Endothelial cell of umbilical vein (primary cell): ENCODE measurements at regions not wholly inside any gene's neighbourhood (a gene's known extent, or its start where the extent isn't known, plus 50 kb on each side); places are given as distances from the start of the nearest gene placed in this dataset.

ENCODE experiments used
- BruUV-seq: library from RNA; stranded (reverse); fragments of 400-500 nt; replicated peaks from 2 replicates; lab custom pipeline; 2021; lab: Mats Ljungman, UMichigan
- CTCF ChIA-PET: fragments of 300-600, 350-600 bp; sonication (Branson Sonifier 250); formaldehyde crosslinking; loops from one replicate; lab custom pipeline; 2021; ENCODE audit warnings: antibody characterized with exemption, inconsistent platforms; lab: Charles Lee
- POLR2A ChIA-PET: fragments of 300-600, 350-600 bp; sonication (Branson Sonifier 250); formaldehyde crosslinking; loops from one replicate; lab custom pipeline; 2021; ENCODE audit warnings: antibody characterized with exemption, inconsistent platforms; lab: Charles Lee
- DNase-seq: peaks from one replicate; pipeline ENCODE4 v3.0.0-alpha.2; 2011; ENCODE audit warnings: low read depth, low spot score
- FAIRE-seq: peaks from 2 replicates; lab custom pipeline; 2011; peaks lifted over from hg19 to GRCh38; lab: Jason Lieb, UNC
- H2AFZ ChIP-seq: 2 replicates; pipeline ENCODE4 v1.6.0; 2012; ENCODE audit warnings: low read depth, low read length, control low read depth, inconsistent platforms
- H3K27ac ChIP-seq: 2 replicates; pipeline ENCODE4 v1.5.1; 2011; ENCODE audit warnings: low read depth, mild to moderate bottlenecking, control low read depth, low read length, moderate library complexity; ENCODE audit not compliant: insufficient read depth
- H3K27me3 ChIP-seq, 2 experiments: 2 replicates each; pipeline versions ENCODE4 v1.6.0 to v1.6.1; 2011; ENCODE audit warnings: low read length in 2 of 2, mixed read lengths in 1 of 2; ENCODE audit not compliant: control insufficient read depth in 2 of 2, insufficient read depth in 2 of 2
- H3K36me3 ChIP-seq, 2 experiments: 2 replicates in 1 of 2; 3 replicates in 1 of 2; pipeline ENCODE4 v1.5.1; 2011; ENCODE audit warnings: low read length in 2 of 2, mild to moderate bottlenecking in 1 of 2, moderate library complexity in 1 of 2; ENCODE audit not compliant: control insufficient read depth in 2 of 2, insufficient read depth in 2 of 2; ENCODE audit errors: extremely low read depth in 1 of 2
- H3K4me1 ChIP-seq: 3 replicates; pipeline ENCODE4 v1.5.1; 2011; ENCODE audit warnings: mild to moderate bottlenecking, low read length; ENCODE audit not compliant: control insufficient read depth, insufficient read depth; ENCODE audit errors: extremely low read depth
- H3K4me2 ChIP-seq: 2 replicates; pipeline ENCODE4 v1.6.1; 2011; ENCODE audit warnings: low read length, control low read depth, mixed read lengths; ENCODE audit not compliant: insufficient read depth
- H3K4me3 ChIP-seq, 3 experiments: fragments of 200-600 bp in 1 of 3; sonication (generic), shearing (Covaris generic) in 1 of 3; replicated peaks in 1 of 3; 2 replicates each; pipeline ENCODE4 v1.5.1; 2011 to 2016; ENCODE audit warnings: control low read depth in 3 of 3, low read length in 3 of 3, mild to moderate bottlenecking in 2 of 3, inconsistent platforms in 1 of 3, low read depth in 1 of 3, moderate library complexity in 1 of 3; ENCODE audit not compliant: insufficient read depth in 1 of 3
- H3K79me2 ChIP-seq: 2 replicates; pipeline ENCODE4 v1.6.0; 2012; ENCODE audit warnings: low read length, inconsistent platforms; ENCODE audit not compliant: control insufficient read depth, insufficient read depth
- H3K9ac ChIP-seq: replicated peaks from 2 replicates; pipeline ENCODE3; 2011; ENCODE audit warnings: low read length, control low read depth; ENCODE audit not compliant: insufficient read depth; ENCODE audit errors: extremely low read depth
- H3K9me1 ChIP-seq: replicated peaks from 3 replicates; pipeline ENCODE4 v1.6.0; 2011; ENCODE audit warnings: mild to moderate bottlenecking, low read length; ENCODE audit not compliant: control insufficient read depth, insufficient read depth; ENCODE audit errors: extremely low read depth
- H3K9me3 ChIP-seq: replicated peaks from 2 replicates; pipeline ENCODE4 v1.5.1; 2012; ENCODE audit warnings: low read length, inconsistent platforms; ENCODE audit not compliant: control insufficient read depth, insufficient read depth
- H4K20me1 ChIP-seq: replicated peaks from 2 replicates; pipeline ENCODE3; 2011; ENCODE audit warnings: mild to moderate bottlenecking, low read length; ENCODE audit not compliant: control insufficient read depth, insufficient read depth; ENCODE audit errors: extremely low read depth
- EZH2 ChIP-seq: IDR thresholded peaks from 2 replicates; pipeline ENCODE4 v1.6.1; 2012; ENCODE audit warnings: borderline replicate concordance, low read depth, mild to moderate bottlenecking, moderate library complexity, low read length, inconsistent platforms; ENCODE audit not compliant: severe bottlenecking
- FOS ChIP-seq: IDR thresholded peaks from 2 replicates; pipeline ENCODE4 v1.6.1; 2011; ENCODE audit warnings: mild to moderate bottlenecking, low read length, moderate library complexity, borderline replicate concordance; ENCODE audit not compliant: insufficient read depth
- GATA2 ChIP-seq: IDR thresholded peaks from 2 replicates; pipeline ENCODE4 v1.7.0; 2011; ENCODE audit warnings: low read depth, mild to moderate bottlenecking, moderate library complexity, mixed read lengths, low read length; ENCODE audit not compliant: insufficient read length, insufficient read depth
- JUN ChIP-seq: IDR thresholded peaks from 2 replicates; pipeline ENCODE4 v1.6.1; 2011; ENCODE audit warnings: borderline replicate concordance, low read depth; ENCODE audit not compliant: insufficient read length, insufficient read depth
- MYC ChIP-seq: IDR thresholded peaks from one replicate; pipeline ENCODE4 v1.6.1; 2011; ENCODE audit warnings: mild to moderate bottlenecking, low read depth, low read length
- POLR2A ChIP-seq: IDR thresholded peaks from 2 replicates; pipeline ENCODE4 v1.6.1; 2012; ENCODE audit warnings: low read depth, mild to moderate bottlenecking, control low read depth, low read length
- POLR2AphosphoS5 ChIP-seq: IDR thresholded peaks from 2 replicates; pipeline ENCODE4 v1.6.1; 2012; ENCODE audit warnings: low read depth, mild to moderate bottlenecking, control low read depth, low read length, moderate library complexity; ENCODE audit not compliant: insufficient read depth
- dilution Hi-C: fragments of 300-500 bp; cut with MboI; formaldehyde crosslinking; loops from one replicate; pipeline ENCODE4 v1.15.0; 2019; ENCODE audit warnings: low sequenced_read_pairs; ENCODE audit not compliant: extremely low pct_ligation_motif_present
- intact Hi-C: fragments of 100-400 bp; cut with micrococcal nuclease; formaldehyde crosslinking; loops from one replicate; pipeline ENCODE4 v1.10.0; 2022
- TF ChIP-seq, protein P1 (sequence below), 2 donors: IDR thresholded peaks; 1 replicate in 1 of 2; 2 replicates in 1 of 2; pipeline ENCODE4 v1.5.1; 2011; ENCODE audit warnings: low read length in 2 of 2, mild to moderate bottlenecking in 2 of 2, moderate library complexity in 2 of 2, control low read depth in 1 of 2, inconsistent platforms in 1 of 2, low read depth in 1 of 2; ENCODE audit not compliant: insufficient read depth in 1 of 2; ENCODE audit errors: extremely low read depth in 1 of 2
- TF ChIP-seq, protein P2 (sequence below): IDR thresholded peaks from 2 replicates; pipeline ENCODE4 v1.6.1; 2011; ENCODE audit not compliant: insufficient read depth, insufficient read length

DNA sequence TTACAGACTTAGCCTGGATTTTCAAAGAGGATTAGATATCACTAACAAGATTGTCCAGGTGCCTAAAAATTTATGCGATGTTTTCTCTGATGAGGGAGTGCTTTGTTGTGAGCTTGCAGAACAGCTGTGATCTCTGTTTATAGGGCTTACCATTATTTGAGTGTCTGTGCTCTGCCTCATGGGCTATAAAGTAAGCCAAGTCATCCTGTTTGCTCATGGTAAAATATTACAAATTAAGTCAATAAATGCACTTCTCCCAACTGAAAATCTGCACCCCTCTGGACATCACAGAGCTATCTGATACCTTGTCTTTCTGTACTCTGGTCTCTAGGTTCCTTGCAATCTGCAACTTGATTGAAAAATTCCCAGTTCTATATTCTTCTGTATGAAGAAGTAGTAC lies 293.4 kb upstream of the ACTBL2 start:
- Histone ChIP-seq H3K27me3 (no peaks in the 10 kb centered on the region), H3K4me3 (no peak overlapping the region), H4K20me1 (no peaks in the 10 kb centered on the region), H2AFZ (no peak overlapping the region), H3K4me1 (peaks cover 37% of the 10 kb centered on the region), H3K9me3 (no peaks in the 10 kb centered on the region), H3K4me2 (no peak overlapping the region), H3K79me2 (no peaks in the 10 kb centered on the region), H3K27ac (no peak overlapping the region), H3K36me3 (no peaks in the 10 kb centered on the region), H3K9me1 (no peaks in the 10 kb centered on the region), H3K9ac (no peak overlapping the region)
- DNase-seq = no peak
- dilution Hi-C loops (loop anchor here (25.0 kb wide), 1 partner anchor 686 kb away; the partner anchor contains the start of gene PLK2), intact Hi-C loops (loop anchor here (5.0 kb wide), 1 partner anchor 1076 kb away; no protein-coding TSS in a partner anchor)
- POLR2A ChIA-PET = interaction anchor here (0.6 kb wide), 2 partner anchors 354 to 687 kb away, joined by 3 to 10 read pairs; no protein-coding TSS in a partner anchor
- CTCF ChIA-PET = interaction anchor here (4.5 to 6.3 kb wide), 4 partner anchors 111 to 477 kb away, joined by 114 to 173 read pairs (median 139); no protein-coding TSS in a partner anchor
- no TSS peak for BruUV-seq
- TF ChIP-seq FOS (no peak), POLR2A (no peak), EZH2 (no peak), GATA2 (no peak), JUN (no peak), MYC (no peak), POLR2AphosphoS5 (no peak)
- TF ChIP-seq, protein P1, sequence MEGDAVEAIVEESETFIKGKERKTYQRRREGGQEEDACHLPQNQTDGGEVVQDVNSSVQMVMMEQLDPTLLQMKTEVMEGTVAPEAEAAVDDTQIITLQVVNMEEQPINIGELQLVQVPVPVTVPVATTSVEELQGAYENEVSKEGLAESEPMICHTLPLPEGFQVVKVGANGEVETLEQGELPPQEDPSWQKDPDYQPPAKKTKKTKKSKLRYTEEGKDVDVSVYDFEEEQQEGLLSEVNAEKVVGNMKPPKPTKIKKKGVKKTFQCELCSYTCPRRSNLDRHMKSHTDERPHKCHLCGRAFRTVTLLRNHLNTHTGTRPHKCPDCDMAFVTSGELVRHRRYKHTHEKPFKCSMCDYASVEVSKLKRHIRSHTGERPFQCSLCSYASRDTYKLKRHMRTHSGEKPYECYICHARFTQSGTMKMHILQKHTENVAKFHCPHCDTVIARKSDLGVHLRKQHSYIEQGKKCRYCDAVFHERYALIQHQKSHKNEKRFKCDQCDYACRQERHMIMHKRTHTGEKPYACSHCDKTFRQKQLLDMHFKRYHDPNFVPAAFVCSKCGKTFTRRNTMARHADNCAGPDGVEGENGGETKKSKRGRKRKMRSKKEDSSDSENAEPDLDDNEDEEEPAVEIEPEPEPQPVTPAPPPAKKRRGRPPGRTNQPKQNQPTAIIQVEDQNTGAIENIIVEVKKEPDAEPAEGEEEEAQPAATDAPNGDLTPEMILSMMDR (IDR thresholded peaks at IDR 0.05; ENCODE audit: extremely low read depth in 1 of 2, insufficient read depth in 1 of 2, low read depth in 1 of 2, low read length in 2 of 2) = no peak
- TF ChIP-seq, protein P2, sequence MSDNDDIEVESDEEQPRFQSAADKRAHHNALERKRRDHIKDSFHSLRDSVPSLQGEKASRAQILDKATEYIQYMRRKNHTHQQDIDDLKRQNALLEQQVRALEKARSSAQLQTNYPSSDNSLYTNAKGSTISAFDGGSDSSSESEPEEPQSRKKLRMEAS = no peak
- FAIRE-seq = no peak
